SKM-1 (cell line): ENCODE measurements at regions not wholly inside any gene's neighbourhood (a gene's known extent, or its start where the extent isn't known, plus 50 kb on each side); places are given as distances from the start of the nearest gene placed in this dataset.

Experiments used
- DNase-seq: peaks from one replicate; lab custom pipeline; 2025; ENCODE audit not compliant: unreplicated experiment; lab: John Stamatoyannopoulos, UW

DNA sequence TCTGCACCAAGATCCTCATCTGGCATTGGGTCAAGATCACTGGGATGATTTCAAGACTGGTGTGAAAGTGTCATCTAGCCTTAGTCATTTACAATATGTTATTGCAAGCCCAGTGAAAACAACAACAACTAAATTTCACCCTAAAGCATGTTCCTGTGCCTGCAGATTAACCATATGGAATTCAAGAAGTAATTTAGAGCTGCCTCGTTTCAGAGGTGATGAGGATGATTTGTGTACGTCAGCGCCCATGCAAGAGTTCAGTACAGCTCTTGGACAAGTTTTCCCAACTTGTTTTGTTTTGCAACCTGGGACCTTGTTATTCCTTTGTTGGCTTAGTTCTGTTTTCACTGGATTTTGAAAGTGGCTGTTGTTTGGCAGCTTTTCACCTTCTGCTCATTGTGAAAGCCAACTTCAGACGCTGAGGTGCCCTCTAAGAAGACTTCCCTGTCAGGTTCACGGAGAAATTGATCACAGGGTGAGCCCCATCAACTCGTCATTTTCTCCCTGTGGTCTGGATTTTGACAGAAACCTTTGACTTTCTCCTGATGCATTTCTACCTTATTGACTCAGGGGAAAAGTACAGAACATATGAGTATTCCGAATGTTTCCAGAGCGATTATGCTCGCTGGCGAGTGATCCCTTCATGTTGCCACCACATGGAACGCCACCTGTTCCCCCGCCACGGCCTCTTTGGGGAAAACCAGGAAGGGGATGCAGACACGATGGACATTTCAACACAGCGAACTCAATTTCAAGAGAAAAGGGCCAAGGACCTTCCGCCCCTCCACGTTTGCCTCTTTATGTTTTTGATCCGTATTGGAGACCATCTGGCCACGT is 85.6 kb downstream of the FOXL1 start:
- no peak for DNase-seq

DNA sequence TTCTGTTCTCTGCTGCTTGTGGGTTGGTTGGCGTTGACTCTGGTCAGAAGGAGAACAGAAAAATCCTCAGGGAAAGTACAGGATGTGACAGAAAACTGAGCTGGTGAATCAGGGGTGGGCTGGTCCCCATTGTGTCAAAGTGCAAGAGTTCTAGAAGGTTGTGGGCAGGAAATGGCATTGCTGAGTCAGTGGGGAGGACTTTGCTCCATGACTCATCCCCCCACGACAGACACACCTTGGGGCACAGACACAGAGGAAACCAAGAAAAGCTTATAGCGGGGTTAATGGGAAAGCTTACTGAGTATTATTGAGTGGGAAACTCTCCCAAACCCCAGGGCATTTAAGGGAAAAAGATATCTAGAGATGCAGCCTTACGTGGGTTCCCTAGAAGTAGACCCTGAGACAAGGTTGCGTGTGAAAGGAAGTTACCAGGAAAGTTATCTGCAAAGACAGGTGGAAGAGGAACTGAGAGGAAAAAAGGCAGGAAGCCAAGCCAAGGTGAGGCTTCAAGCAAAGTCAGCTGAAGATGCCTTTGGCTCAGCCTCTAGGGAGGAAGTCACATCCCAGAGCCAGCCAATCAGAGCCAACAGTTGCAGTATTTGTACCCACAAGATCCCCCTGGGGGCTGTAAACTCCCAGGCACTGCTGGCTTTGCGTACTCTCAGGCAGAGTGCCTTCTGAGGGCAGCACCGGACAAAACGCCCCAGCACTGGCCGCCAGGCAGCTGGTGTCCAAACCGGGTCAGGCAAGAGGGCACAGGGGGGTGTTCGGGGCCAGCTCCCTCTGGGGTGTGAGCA is 86.4 kb downstream of the FOXL1 start:
- no peak for DNase-seq

GRCh38 chr16:86665319-86665675 is 86.9 kb downstream of the FOXL1 start:
- no peak for DNase-seq

GRCh38 chr16:86665929-86666328 is 87.6 kb downstream of the FOXL1 start:
- no peak for DNase-seq

GRCh38 chr16:86667035-86667434 is 88.7 kb downstream of the FOXL1 start:
- no peak for DNase-seq

- DNase-seq: no peak
Observed at GRCh38 chr16:86668136-86668910, 90.0 kb downstream of the FOXL1 start.

- no peak for DNase-seq
Observed at GRCh38 chr16:86669285-86669805, 91.0 kb downstream of the FOXL1 start.

DNA sequence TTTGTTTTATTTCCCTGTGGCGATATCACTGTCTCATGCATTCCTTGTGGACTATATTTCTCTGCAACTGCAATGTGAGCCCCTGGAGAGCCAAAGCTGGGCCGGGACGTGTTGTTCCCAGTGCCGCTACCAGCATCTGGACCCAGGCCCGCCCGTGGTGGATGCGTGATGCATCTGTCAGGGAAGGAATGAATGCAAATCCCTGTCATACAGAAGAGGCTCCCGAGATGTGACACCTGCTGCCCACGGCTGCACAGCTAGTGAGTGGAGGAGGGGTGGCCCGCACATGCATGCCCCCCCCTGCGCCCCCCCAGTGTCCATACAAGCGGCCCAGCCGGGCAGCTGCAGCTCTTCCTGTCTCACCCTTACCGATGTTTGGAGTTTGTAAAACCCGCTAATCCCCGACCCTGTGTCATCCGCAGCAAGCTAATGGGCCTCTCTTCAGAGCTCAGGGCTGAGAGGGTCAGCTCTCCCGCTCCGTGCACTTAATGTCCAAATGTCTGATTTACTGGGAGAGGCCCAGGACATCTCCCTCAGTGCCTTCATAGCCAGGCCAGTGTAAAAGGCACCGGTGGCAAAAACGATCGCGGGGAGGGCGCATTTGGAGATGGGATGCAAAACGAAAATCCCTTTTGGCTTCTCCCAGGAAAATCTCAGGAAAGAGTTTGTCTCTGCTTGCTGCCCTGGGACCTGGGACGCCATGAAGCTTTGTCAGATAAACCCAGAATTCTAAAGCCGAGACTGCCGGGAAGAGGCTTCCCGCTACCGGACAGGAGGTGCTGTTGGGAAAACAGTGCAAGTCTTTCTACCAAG is 91.8 kb downstream of the FOXL1 start:
- DNase-seq: no peak

DNA sequence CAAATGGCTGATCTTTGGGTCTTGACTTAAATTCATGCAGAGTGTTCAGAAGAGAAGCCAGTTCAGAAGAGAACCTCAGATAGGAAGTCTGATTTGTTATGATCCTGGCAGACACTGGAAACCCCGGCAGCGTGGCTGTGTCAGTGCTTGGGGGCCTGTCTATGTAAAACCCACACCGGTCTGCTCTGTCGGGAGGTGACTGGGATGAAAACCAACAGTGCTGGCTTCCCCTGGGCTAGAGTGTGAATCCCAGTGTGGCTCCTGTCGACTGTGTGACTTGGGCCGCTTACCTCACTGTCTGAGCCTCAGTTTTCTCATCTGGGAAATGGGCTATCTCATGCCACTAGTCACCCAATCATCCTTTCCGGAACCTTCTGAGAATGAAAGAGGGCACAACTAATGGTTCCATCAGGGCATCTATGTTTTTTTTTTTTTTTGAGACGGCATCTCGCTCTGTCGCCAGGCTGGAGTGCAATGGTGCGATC is 92.4 kb downstream of the FOXL1 start:
- no peak for DNase-seq

GRCh38 chr16:86671486-86672178 is 93.3 kb downstream of the FOXL1 start:
- DNase-seq: no peak

- DNase-seq: no peak
Observed at GRCh38 chr16:86672179-86672863, 94.0 kb downstream of the FOXL1 start.

GRCh38 chr16:86673090-86673955 is 95.0 kb downstream of the FOXL1 start:
- no peak for DNase-seq

DNA sequence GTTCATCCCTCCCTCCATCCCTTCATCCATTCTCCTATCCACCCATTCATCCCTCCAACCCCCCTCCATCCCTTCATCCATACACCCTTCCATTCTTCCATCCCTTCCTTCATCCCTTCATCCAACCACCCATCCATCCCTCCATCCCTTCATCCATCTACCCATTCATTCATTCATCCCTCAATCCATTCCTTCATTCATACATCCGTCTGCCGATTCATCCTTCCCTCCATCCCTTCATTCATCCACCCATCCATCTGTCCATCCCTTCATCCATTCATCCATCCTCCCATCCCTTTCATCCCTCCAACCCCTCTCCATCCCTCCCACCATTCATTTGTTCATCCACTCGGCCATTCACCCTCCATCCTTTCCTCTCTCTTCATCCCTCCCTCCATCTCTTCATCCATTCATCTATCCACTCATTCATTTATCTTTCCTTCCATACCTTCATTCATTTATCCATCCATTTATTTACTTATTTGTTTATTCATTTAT is 95.7 kb downstream of the FOXL1 start:
- DNase-seq: no peak

- DNase-seq: no peak
Observed at GRCh38 chr16:86676254-86676670, 97.9 kb downstream of the FOXL1 start.

GRCh38 chr16:86679490-86679889 is 101.1 kb downstream of the FOXL1 start:
- no peak for DNase-seq

GRCh38 chr16:86680162-86680561 is 101.8 kb downstream of the FOXL1 start:
- no peak for DNase-seq

DNA sequence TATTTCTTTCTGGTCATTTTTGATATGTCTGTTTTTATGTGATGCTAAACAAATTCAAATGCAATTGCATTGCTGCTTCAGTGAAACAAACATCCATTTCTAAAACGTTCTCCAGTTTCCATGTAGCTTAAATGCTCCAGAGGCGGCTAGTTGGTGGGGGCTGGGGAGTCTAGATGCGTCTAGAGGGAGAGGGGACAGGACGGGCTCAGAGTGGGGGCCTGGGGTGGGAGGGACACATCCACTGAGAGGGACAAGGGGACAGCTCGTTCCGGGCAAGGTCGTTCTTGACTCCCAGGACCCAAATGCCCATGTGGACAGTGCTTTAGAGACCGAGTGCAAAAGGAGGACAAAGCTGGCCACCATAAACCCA is 102.3 kb downstream of the FOXL1 start:
- no peak for DNase-seq
